Spleen (tissue), 7 donors: ENCODE measurements at regions not wholly inside any gene's neighbourhood (a gene's known extent, or its start where the extent isn't known, plus 50 kb on each side); places are given as distances from the start of the nearest gene placed in this dataset.

Experiments
- POLR2A ChIP-seq, 3 donors: fragments of 450-650 bp; IDR thresholded peaks; one replicate each; pipeline ENCODE4 v1.5.1; 2017; ENCODE audit warnings: antibody characterized with exemption in 3 of 3, mild to moderate bottlenecking in 1 of 3
- POLR2AphosphoS5 ChIP-seq, 3 donors: sonication (generic); formaldehyde crosslinking; IDR thresholded peaks; one replicate each; pipeline ENCODE4 v1.5.1; 2017; ENCODE audit warnings: antibody characterized with exemption in 3 of 3
- TF ChIP-seq, protein P1 (sequence below), 11 experiments: fragments of 200-600 bp in 7 of 11; fragments of 450-650 bp in 4 of 11; sonication (generic) in 4 of 11; IDR thresholded peaks in 8 of 11; conservative IDR thresholded peaks in 3 of 11; 1 replicate in 7 of 11; 2 replicates in 4 of 11; pipeline versions ENCODE4 v1.4.0 to v1.8.0; 2016 to 2021; ENCODE audit warnings: antibody characterized with exemption in 11 of 11, inconsistent platforms in 4 of 11, mild to moderate bottlenecking in 1 of 11
- donor health status: DM: no; HTN: no; CAD: no; lungs with moderate emphysema.
- donor health status: DM: no; HTN: no; CAD: no.
- donor health status: DM: no; HTN: no; CAD: no.

DNA sequence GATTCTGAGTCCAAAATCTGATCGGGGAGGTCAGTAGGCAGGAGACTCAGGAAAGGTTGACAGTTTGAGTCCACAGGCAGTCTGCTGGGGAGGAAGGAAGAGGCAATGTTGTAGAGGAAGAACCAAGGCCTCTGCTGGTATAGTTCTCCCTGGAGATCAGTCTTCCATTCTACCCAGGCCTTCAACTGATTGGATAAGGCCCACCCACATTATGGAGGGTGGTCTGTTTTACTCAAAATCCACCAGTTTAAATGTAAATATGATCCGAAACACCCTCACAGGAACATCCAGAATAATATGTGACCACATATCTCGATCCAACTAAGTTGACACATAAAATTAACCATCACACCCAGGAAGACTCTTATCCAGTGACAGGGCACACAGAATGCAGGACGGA lies 425.3 kb upstream of the ZMIZ1 start:
- TF ChIP-seq, protein P1, sequence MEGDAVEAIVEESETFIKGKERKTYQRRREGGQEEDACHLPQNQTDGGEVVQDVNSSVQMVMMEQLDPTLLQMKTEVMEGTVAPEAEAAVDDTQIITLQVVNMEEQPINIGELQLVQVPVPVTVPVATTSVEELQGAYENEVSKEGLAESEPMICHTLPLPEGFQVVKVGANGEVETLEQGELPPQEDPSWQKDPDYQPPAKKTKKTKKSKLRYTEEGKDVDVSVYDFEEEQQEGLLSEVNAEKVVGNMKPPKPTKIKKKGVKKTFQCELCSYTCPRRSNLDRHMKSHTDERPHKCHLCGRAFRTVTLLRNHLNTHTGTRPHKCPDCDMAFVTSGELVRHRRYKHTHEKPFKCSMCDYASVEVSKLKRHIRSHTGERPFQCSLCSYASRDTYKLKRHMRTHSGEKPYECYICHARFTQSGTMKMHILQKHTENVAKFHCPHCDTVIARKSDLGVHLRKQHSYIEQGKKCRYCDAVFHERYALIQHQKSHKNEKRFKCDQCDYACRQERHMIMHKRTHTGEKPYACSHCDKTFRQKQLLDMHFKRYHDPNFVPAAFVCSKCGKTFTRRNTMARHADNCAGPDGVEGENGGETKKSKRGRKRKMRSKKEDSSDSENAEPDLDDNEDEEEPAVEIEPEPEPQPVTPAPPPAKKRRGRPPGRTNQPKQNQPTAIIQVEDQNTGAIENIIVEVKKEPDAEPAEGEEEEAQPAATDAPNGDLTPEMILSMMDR (IDR thresholded peaks at IDR 0.05 in 8 of 11, conservative IDR thresholded peaks at IDR 0.05 in 3 of 11), result no peak
- TF ChIP-seq POLR2A (IDR thresholded peaks at IDR 0.05) (no peak), POLR2AphosphoS5 (IDR thresholded peaks at IDR 0.05) (no peak)
